ENCODE measurements at regions not wholly inside any gene's neighbourhood (a gene's known extent, or its start where the extent isn't known, plus 50 kb on each side); places are given as distances from the start of the nearest gene placed in this dataset.

DNA sequence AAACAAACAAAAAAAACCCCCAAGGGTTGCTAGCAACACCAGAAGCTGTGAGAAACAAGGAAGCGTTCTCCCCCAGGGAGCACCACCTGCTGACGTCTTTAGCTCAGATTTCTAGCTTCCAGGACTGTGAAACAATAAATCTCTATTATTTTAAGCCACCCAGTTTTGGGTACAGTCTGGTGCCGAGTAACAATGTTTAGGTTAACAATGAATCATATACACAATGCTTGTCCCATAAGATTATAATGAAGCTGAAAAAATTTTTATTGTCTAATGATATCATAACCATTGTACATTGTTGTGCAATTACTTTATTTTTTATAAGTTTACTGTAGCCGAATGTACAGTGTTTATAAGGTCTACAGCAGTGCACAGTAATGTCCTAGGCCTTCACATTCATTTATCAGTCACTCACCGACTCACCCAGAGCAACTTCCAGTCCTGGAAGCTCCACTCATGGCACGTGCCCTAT is 72.1 kb upstream of the CAB39 start:
- TF ChIP-seq ZNF274 (IDR thresholded peaks at IDR 0.05; ENCODE audit: low read depth, low read length) = no peak
- TF ChIP-seq YY1 (IDR thresholded peaks at IDR 0.05; ENCODE audit: insufficient read depth, insufficient read length) = no peak
- TF ChIP-seq SUZ12 (IDR thresholded peaks at IDR 0.05; ENCODE audit: extremely low read depth, insufficient read depth, insufficient read length) = no peak
